HEK293 (cell line): ENCODE measurements at regions not wholly inside any gene's neighbourhood (a gene's known extent, or its start where the extent isn't known, plus 50 kb on each side); places are given as distances from the start of the nearest gene placed in this dataset.

Experiments used
- CTCF ChIA-PET: fragments of 350-600 bp; formaldehyde crosslinking; extraction: SDS; loops from one replicate; lab custom pipeline; 2021; ENCODE audit warnings: antibody characterized with exemption; lab: Yijun Ruan, JAX
- POLR2A ChIA-PET: fragments of 300-600 bp; formaldehyde crosslinking; extraction: SDS; loops from one replicate; lab custom pipeline; 2020; ENCODE audit warnings: antibody characterized with exemption, inconsistent platforms; lab: Yijun Ruan, JAX
- H3K27ac ChIP-seq: fragments of 200-500 bp; sonication (Bioruptor generic); 2 replicates; pipeline ENCODE4 v1.5.1; 2014; ENCODE audit warnings: low read depth, low read length, control low read depth, inconsistent platforms; ENCODE audit errors: extremely low read depth
- H3K36me3 ChIP-seq, 2 experiments: fragments of 200-500 bp in 1 of 2; sonication (Bioruptor generic) in 1 of 2; 1 replicate in 1 of 2; 2 replicates in 1 of 2; pipeline ENCODE4 v1.5.1; 2014 to 2017; ENCODE audit warnings: inconsistent platforms in 2 of 2, low read length in 2 of 2; ENCODE audit not compliant: control insufficient read depth in 2 of 2, insufficient read depth in 1 of 2
- H3K4me1 ChIP-seq: fragments of 200-500 bp; sonication (Bioruptor generic); 2 replicates; pipeline ENCODE4 v1.5.1; 2014; ENCODE audit warnings: mild to moderate bottlenecking, low read length, inconsistent platforms; ENCODE audit not compliant: control insufficient read depth, insufficient read depth
- H3K4me3 ChIP-seq: 2 replicates; pipeline ENCODE4 v1.5.1; 2011; ENCODE audit warnings: low read depth, mild to moderate bottlenecking, control low read depth, low read length, moderate library complexity
- H3K9me3 ChIP-seq: fragments of 200-500 bp; sonication (Bioruptor generic); 2 replicates; pipeline ENCODE4 v1.5.1; 2014; ENCODE audit warnings: low read depth, low read length, inconsistent platforms; ENCODE audit not compliant: control insufficient read depth, insufficient read depth
- GLIS2 ChIP-seq: fragments of 450-650 bp; formaldehyde crosslinking; IDR thresholded peaks from 2 replicates; pipeline ENCODE4 v1.5.1; 2016; ENCODE audit warnings: missing biosample characterization, missing genetic modification characterization
- HIC1 ChIP-seq: fragments of 450-650 bp; formaldehyde crosslinking; IDR thresholded peaks from 2 replicates; pipeline ENCODE4 v1.5.1; 2016; ENCODE audit warnings: missing biosample characterization, missing genetic modification characterization
- ZBTB10 ChIP-seq: fragments of 450-650 bp; formaldehyde crosslinking; IDR thresholded peaks from 2 replicates; pipeline ENCODE4 v1.5.1; 2016; ENCODE audit warnings: missing biosample characterization, missing genetic modification characterization
- ZBTB11 ChIP-seq: fragments of 450-650 bp; formaldehyde crosslinking; conservative IDR thresholded peaks from 2 replicates; pipeline ENCODE4 v1.5.1; 2016; ENCODE audit warnings: low read depth, missing biosample characterization, missing genetic modification characterization
- ZBTB20 ChIP-seq: fragments of 450-650 bp; formaldehyde crosslinking; IDR thresholded peaks from 2 replicates; pipeline ENCODE4 v1.5.1; 2016; ENCODE audit warnings: missing biosample characterization, missing genetic modification characterization
- ZBTB48 ChIP-seq: fragments of 450-650 bp; formaldehyde crosslinking; IDR thresholded peaks from 2 replicates; pipeline ENCODE4 v1.5.1; 2016; ENCODE audit warnings: missing biosample characterization, missing genetic modification characterization
- ZNF184 ChIP-seq: fragments of 450-650 bp; IDR thresholded peaks from 2 replicates; pipeline ENCODE4 v1.5.1; 2018; ENCODE audit warnings: missing biosample characterization, mild to moderate bottlenecking, missing genetic modification characterization
- ZNF214 ChIP-seq: fragments of 450-650 bp; formaldehyde crosslinking; IDR thresholded peaks from 2 replicates; pipeline ENCODE4 v1.5.1; 2017; ENCODE audit warnings: missing biosample characterization, mild to moderate bottlenecking, missing genetic modification characterization, borderline replicate concordance
- ZNF221 ChIP-seq: fragments of 450-650 bp; formaldehyde crosslinking; IDR thresholded peaks from 2 replicates; pipeline ENCODE4 v1.5.1; 2017; ENCODE audit warnings: missing biosample characterization, missing genetic modification characterization, borderline replicate concordance
- ZNF341 ChIP-seq: fragments of 450-650 bp; formaldehyde crosslinking; IDR thresholded peaks from 2 replicates; pipeline ENCODE4; 2016; ENCODE audit warnings: low read depth, missing biosample characterization, missing genetic modification characterization
- ZNF398 ChIP-seq: fragments of 450-650 bp; formaldehyde crosslinking; IDR thresholded peaks from 2 replicates; pipeline ENCODE4 v1.5.1; 2017; ENCODE audit warnings: missing biosample characterization, missing genetic modification characterization
- ZNF488 ChIP-seq: fragments of 450-650 bp; formaldehyde crosslinking; IDR thresholded peaks from 2 replicates; pipeline ENCODE4 v1.5.1; 2016; ENCODE audit warnings: missing biosample characterization, missing genetic modification characterization
- ZNF530 ChIP-seq: fragments of 450-650 bp; formaldehyde crosslinking; IDR thresholded peaks from 2 replicates; pipeline ENCODE4 v1.5.1; 2016; ENCODE audit warnings: low read depth, missing biosample characterization, missing genetic modification characterization
- ZNF621 ChIP-seq: fragments of 450-650 bp; formaldehyde crosslinking; IDR thresholded peaks from 2 replicates; pipeline ENCODE4 v1.5.1; 2017; ENCODE audit warnings: missing biosample characterization, missing genetic modification characterization
- ZNF626 ChIP-seq: fragments of 450-650 bp; sonication (Bioruptor Pico); formaldehyde crosslinking; IDR thresholded peaks from 2 replicates; pipeline ENCODE4 v1.5.1; 2018; ENCODE audit warnings: missing biosample characterization, missing genetic modification characterization, inconsistent platforms
- ZSCAN18 ChIP-seq: fragments of 450-650 bp; formaldehyde crosslinking; IDR thresholded peaks from 2 replicates; pipeline ENCODE4 v1.5.1; 2016; ENCODE audit warnings: missing biosample characterization, missing genetic modification characterization

- no peaks in the 10 kb centered on the region for H3K9me3 ChIP-seq
- ChIA-PET POLR2A (no interaction called here), CTCF (no interaction called here)
- no peak overlapping the region for H3K4me3 ChIP-seq
- no peaks in the 10 kb centered on the region for H3K36me3 ChIP-seq
- TF ChIP-seq ZBTB48 (tag by site-specific recombination) (no peak), ZNF341 (tag by site-specific recombination) (no peak)
- no peaks in the 10 kb centered on the region for H3K4me1 ChIP-seq
- H3K27ac ChIP-seq = no peak overlapping the region
Measured at GRCh38 chr3:118533676-118534075, 501.0 kb downstream of the IGSF11 start.

- H3K4me3 ChIP-seq = no peak overlapping the region
- POLR2A ChIA-PET = interaction anchor here (0.6 kb wide), 1 partner anchor 117 kb away, joined by 3 read pairs; no protein-coding TSS in a partner anchor
- no peaks in the 10 kb centered on the region for H3K4me1 ChIP-seq
- CTCF ChIA-PET = no interaction called here
- no peaks in the 10 kb centered on the region for H3K36me3 ChIP-seq
- no peak for TF ChIP-seq ZBTB11 (tag by site-specific recombination)
- TF ChIP-seq ZNF214 (tag by site-specific recombination) = no peak
- no peak for TF ChIP-seq ZSCAN18
- no peak for TF ChIP-seq ZNF488 (tag by site-specific recombination)
- TF ChIP-seq ZNF221 (tag by site-specific recombination) = no peak
- no peak for TF ChIP-seq ZNF398 (tag by site-specific recombination)
- TF ChIP-seq GLIS2 (tag by site-specific recombination) = no peak
- no peak for TF ChIP-seq ZNF621 (tag by site-specific recombination)
- TF ChIP-seq ZNF184 (tag by site-specific recombination) = no peak
- TF ChIP-seq ZBTB10 (tag by site-specific recombination) = no peak
- TF ChIP-seq ZNF530 (tag by site-specific recombination) = no peak
- no peak for TF ChIP-seq ZBTB20
- no peak for TF ChIP-seq HIC1 (tag by site-specific recombination)
- no peak for TF ChIP-seq ZNF626
- no peaks in the 10 kb centered on the region for H3K9me3 ChIP-seq
- H3K27ac ChIP-seq = no peak overlapping the region
Measured at GRCh38 chr3:118534519-118534918, 500.1 kb downstream of the IGSF11 start.
